Sigmoid colon (tissue), 3 donors: ENCODE measurements at regions not wholly inside any gene's neighbourhood (a gene's known extent, or its start where the extent isn't known, plus 50 kb on each side); places are given as distances from the start of the nearest gene placed in this dataset.

Experiments
- CTCF ChIP-seq, 4 experiments: fragments of 450-650 bp in 3 of 4; fragments of 200-600 bp in 1 of 4; IDR thresholded peaks; one replicate each; pipeline ENCODE4 v1.5.1; 2016 to 2019; ENCODE audit warnings: antibody characterized with exemption in 4 of 4, mild to moderate bottlenecking in 3 of 4, moderate library complexity in 2 of 4
- POLR2A ChIP-seq, 2 donors: fragments of 450-650 bp; IDR thresholded peaks; one replicate each; pipeline ENCODE4 v1.6.1; 2016; ENCODE audit warnings: antibody characterized with exemption in 2 of 2, mild to moderate bottlenecking in 2 of 2, moderate library complexity in 2 of 2

DNA sequence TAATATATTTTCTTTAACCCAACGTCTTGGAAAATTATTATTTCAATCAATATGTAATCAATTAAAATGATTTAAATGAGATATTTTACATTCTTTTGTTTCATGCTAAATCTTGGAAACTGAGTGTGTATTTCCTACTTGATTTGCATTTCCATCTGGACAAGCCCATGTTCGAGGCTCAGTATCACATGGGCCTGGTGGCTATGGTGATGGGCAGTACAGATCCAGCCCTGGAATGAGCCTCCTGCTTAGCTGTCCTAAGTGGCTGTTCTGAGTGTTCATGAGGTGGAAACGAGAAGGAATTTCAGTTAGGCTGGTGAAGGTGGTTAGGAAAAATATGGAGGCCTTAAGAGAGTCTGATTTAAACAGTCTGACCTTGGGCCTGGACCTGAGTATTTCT is 73.0 kb upstream of the ATXN1 start:
- TF ChIP-seq POLR2A (IDR thresholded peaks at IDR 0.05), result no peak
- TF ChIP-seq CTCF (IDR thresholded peaks at IDR 0.05), result no peak
